Left ventricle myocardium inferior (tissue), 1 donor: ENCODE measurements at regions not wholly inside any gene's neighbourhood (a gene's known extent, or its start where the extent isn't known, plus 50 kb on each side); places are given as distances from the start of the nearest gene placed in this dataset.
A peak's percentile ranks its signal among the peaks of the same experiment; 100 is the strongest.

Source experiments
- DNase-seq: peaks from one replicate; pipeline ENCODE4 v3.0.0-alpha.2; 2020
- H3K27ac ChIP-seq: fragments of 200-600 bp; replicated peaks from 2 replicates; pipeline ENCODE4 v1.8.0; 2021
- H3K27me3 ChIP-seq: fragments of 200-600 bp; 2 replicates; pipeline ENCODE4 v1.8.0; 2021; ENCODE audit warnings: low read depth
- H3K36me3 ChIP-seq: fragments of 200-600 bp; 2 replicates; pipeline ENCODE4 v1.8.0; 2021
- H3K4me1 ChIP-seq: fragments of 200-600 bp; 2 replicates; pipeline ENCODE4 v1.8.0; 2021
- H3K4me3 ChIP-seq: fragments of 200-600 bp; 2 replicates; pipeline ENCODE4 v1.8.0; 2021; ENCODE audit warnings: mild to moderate bottlenecking, moderate library complexity
- H3K9me3 ChIP-seq: fragments of 200-600 bp; replicated peaks from 2 replicates; pipeline ENCODE4 v1.8.0; 2021
- intact Hi-C: fragments of 100-400 bp; cut with micrococcal nuclease; formaldehyde crosslinking; loops from one replicate; pipeline ENCODE4 v1.11.0; 2022
- TF ChIP-seq, protein P1 (sequence below): fragments of 200-600 bp; IDR thresholded peaks from 2 replicates; pipeline ENCODE4 v1.8.0; 2021; ENCODE audit warnings: antibody characterized with exemption, mild to moderate bottlenecking, borderline replicate concordance
- donor health status: DM: no; HTN: yes; CAD: no; lungs with severe emphysema.

DNA sequence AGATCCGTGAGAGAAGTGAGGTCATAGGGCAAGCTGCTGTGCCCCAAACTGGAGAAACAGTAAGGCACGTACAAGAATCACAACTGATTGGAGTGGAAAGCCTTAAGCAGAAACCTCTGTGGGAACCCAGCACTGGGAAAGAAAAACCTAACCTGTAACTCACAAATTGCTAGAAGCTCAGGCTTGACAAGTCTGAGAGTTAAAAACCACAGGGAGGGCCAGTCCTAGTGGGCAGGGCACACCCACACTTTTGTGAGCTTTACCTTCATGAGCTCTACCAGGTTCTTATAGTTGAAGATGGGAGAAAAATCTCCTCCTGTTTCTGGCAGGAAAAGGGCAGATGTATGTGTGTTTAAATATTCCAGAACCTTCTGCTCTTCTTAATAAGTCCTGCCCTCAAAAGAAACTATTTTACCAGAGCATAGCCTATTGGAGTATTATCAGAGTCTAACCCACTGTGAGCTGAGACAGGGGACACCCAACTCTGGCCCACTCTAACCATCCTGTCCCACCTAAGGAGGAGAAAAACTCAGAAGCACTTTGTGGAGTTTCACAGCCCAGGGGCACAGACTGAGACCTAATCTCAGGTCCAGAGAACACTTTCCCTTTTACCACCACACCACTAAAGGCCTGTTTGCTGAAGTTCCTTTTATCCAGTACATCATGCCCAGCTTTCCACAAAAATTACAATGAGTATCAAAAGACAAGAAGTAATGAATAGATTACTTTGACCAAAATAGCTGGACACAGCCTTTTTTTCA lies 1265.7 kb upstream of the CHAC2 start:
- no peak for DNase-seq
- Histone ChIP-seq H3K4me1 (peaks cover 32% of the 10 kb centered on the region), H3K27me3 (no peaks in the 10 kb centered on the region), H3K27ac (no peak overlapping the region), H3K4me3 (no peak overlapping the region), H3K9me3 (peaks cover 7% of the 10 kb centered on the region), H3K36me3 (no peaks in the 10 kb centered on the region)
- TF ChIP-seq, protein P1, sequence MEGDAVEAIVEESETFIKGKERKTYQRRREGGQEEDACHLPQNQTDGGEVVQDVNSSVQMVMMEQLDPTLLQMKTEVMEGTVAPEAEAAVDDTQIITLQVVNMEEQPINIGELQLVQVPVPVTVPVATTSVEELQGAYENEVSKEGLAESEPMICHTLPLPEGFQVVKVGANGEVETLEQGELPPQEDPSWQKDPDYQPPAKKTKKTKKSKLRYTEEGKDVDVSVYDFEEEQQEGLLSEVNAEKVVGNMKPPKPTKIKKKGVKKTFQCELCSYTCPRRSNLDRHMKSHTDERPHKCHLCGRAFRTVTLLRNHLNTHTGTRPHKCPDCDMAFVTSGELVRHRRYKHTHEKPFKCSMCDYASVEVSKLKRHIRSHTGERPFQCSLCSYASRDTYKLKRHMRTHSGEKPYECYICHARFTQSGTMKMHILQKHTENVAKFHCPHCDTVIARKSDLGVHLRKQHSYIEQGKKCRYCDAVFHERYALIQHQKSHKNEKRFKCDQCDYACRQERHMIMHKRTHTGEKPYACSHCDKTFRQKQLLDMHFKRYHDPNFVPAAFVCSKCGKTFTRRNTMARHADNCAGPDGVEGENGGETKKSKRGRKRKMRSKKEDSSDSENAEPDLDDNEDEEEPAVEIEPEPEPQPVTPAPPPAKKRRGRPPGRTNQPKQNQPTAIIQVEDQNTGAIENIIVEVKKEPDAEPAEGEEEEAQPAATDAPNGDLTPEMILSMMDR, result no peak
- intact Hi-C loops, result no loop called here

DNA sequence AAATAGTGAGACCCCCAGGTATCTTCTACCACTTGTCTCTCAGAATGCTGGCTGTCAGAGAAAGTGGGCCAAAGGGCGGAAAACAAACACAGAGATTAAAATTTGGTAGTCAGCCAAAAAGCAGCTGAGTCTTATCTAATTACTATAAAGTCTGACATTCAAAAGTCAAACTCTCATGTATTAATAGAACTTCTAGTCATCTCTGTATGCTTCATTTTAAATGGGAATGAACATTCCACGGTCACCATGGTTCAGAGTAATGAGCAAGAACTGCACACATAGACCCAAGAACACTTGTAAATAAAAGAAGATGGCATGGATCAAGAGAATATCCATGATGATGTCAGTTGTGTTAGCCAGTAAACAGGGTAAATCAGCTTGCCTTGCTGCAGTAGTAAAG lies 1267.0 kb upstream of the CHAC2 start:
- Histone ChIP-seq H3K4me1 (peaks cover 32% of the 10 kb centered on the region), H3K9me3 (peaks cover 7% of the 10 kb centered on the region), H3K4me3 (no peak overlapping the region), H3K27me3 (no peaks in the 10 kb centered on the region), H3K27ac (peak overlapping the region; percentile 58), H3K36me3 (no peaks in the 10 kb centered on the region)
- intact Hi-C loops, result no loop called here
- no peak for DNase-seq
- TF ChIP-seq, protein P1, result no peak

DNA sequence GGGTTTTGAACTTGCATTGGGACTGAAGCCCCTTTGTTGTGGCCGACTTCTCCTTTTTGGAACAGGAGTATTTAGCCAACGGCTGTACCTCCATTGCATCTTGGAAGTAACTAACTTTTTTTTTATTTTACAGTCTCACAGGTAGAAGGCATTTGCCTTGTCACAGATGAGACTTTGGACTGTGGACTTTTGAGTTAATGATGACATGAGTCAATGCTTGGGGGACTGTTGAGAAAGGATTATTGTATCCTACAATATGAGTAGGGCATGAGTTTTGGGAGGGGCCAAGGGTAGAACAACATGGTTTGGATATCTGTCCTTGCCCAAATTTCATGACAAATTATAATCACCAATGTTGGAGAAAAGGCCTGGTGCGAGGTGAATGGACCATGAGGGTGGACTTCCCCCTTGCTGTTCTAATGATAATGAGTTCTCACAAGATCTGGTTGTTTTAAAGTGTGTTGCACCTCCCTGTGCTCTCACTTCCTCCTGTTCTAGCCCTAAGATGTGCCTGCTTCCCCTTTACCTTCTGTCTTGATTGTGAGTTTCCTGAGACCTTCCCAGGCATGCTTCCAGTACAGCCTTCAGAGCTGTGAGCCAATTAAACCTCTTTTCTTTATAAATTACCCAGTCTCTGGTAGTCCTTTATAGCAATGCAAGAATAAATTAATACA lies 1269.4 kb upstream of the CHAC2 start:
- no peaks in the 10 kb centered on the region for H3K27me3 ChIP-seq
- no peak overlapping the region for H3K4me3 ChIP-seq
- H3K9me3 ChIP-seq, result peaks cover 7% of the 10 kb centered on the region
- peaks cover 32% of the 10 kb centered on the region for H3K4me1 ChIP-seq
- H3K27ac ChIP-seq, result no peak overlapping the region
- TF ChIP-seq, protein P1, result no peak
- intact Hi-C loops, result no loop called here
- no peak for DNase-seq
- H3K36me3 ChIP-seq, result no peaks in the 10 kb centered on the region

DNA sequence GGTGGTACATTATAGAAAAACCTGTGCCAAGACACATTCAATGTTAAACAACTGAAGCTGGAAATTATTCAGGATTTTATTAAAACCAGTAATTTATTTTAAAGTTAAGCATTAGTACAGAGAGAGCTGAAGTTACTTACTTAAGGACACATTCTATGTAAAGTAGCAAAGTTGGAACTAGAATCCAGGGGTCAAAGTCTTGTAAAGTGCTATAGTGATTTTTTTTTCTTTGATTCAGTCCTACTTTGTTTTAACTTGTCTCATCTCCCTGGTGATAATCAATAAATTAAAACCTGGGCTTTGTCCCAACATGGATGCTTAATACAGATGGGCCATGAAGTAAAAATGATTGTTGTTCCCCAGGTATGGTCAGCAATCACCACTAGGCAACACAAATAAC lies 1271.8 kb upstream of the CHAC2 start:
- H3K27me3 ChIP-seq, result no peaks in the 10 kb centered on the region

DNA sequence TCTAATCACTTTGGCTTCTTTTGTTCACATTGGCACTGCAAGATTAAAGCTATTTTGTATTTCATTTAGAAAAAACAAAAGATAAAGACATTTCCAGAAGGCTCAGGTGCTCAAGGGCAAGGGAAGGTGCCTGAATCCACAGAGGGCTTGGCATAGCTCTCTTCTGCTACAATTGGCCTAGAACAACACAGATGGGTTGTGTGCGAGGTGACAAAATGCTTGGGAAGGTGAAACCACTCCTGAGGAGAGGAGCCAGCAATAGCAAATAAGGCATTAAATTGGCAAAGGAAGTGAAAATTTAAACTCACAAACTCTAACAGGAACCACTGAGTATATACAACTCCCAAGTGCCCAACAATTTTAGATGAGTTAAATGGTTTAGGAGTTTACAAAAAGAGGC lies 1290.4 kb upstream of the CHAC2 start:
- intact Hi-C loops, result no loop called here
- Histone ChIP-seq H3K27me3 (no peaks in the 10 kb centered on the region), H3K27ac (no peak overlapping the region), H3K36me3 (no peaks in the 10 kb centered on the region), H3K4me3 (no peak overlapping the region), H3K4me1 (no peaks in the 10 kb centered on the region), H3K9me3 (no peaks in the 10 kb centered on the region)
- TF ChIP-seq, protein P1, result no peak
- DNase-seq, result no peak

More for the DNA sequence above, 1271.8 kb upstream of the CHAC2 start:
- DNase-seq, result no peak
- peaks cover 17% of the 10 kb centered on the region for H3K9me3 ChIP-seq
- no peak overlapping the region for H3K4me3 ChIP-seq
- intact Hi-C loops, result no loop called here
- TF ChIP-seq, protein P1, result no peak
- H3K4me1 ChIP-seq, result peaks cover 15% of the 10 kb centered on the region
- no peaks in the 10 kb centered on the region for H3K36me3 ChIP-seq
- no peak overlapping the region for H3K27ac ChIP-seq
